ENCODE measurements at regions not wholly inside any gene's neighbourhood (a gene's known extent, or its start where the extent isn't known, plus 50 kb on each side); places are given as distances from the start of the nearest gene placed in this dataset.

GRCh38 chr1:113291777-113292602 is 98.3 kb upstream of the MAGI3 start:
- TF ChIP-seq CTCF (IDR thresholded peaks at IDR 0.05; ENCODE audit: insufficient read depth, low read depth, low read length) (no peak), EZH2 (IDR thresholded peaks at IDR 0.05; ENCODE audit: insufficient read depth, low read length) (no peak)
